ENCODE measurements at regions not wholly inside any gene's neighbourhood (a gene's known extent, or its start where the extent isn't known, plus 50 kb on each side); places are given as distances from the start of the nearest gene placed in this dataset.
"Not testable (repeated sequence)": the region's sequence is repeated elsewhere in the genome, so short reads cannot be mapped to it uniquely, and the experiment has no call there.

DNA sequence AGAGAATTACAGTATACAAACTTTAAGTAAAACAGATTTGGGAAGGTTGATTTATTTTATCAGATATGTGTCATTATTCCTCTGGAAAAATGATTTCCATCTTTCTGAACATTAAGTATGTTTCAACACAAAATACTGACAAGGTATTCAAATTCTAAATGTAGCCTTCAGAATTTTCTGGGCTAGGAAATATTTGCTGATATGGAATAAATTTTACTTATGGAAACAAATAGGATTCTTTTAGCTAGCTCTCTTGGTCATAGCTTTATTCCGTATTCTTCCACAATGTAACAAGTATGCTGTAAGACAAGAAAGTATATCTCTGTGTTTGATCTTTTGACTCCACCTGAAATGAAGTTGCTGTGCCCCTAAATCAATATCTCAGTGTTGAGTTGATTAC lies 1125.2 kb upstream of the CITED2 start:
- no peak for TF ChIP-seq EZH2 (IDR thresholded peaks at IDR 0.05; ENCODE audit: borderline replicate concordance, insufficient read depth, low read length, poor library complexity, severe bottlenecking)
- TF ChIP-seq POLR2AphosphoS5 (IDR thresholded peaks at IDR 0.05), result no peak
- no peak for TF ChIP-seq SMC3 (conservative IDR thresholded peaks at IDR 0.05; ENCODE audit: poor library complexity)
- TF ChIP-seq, protein P1, sequence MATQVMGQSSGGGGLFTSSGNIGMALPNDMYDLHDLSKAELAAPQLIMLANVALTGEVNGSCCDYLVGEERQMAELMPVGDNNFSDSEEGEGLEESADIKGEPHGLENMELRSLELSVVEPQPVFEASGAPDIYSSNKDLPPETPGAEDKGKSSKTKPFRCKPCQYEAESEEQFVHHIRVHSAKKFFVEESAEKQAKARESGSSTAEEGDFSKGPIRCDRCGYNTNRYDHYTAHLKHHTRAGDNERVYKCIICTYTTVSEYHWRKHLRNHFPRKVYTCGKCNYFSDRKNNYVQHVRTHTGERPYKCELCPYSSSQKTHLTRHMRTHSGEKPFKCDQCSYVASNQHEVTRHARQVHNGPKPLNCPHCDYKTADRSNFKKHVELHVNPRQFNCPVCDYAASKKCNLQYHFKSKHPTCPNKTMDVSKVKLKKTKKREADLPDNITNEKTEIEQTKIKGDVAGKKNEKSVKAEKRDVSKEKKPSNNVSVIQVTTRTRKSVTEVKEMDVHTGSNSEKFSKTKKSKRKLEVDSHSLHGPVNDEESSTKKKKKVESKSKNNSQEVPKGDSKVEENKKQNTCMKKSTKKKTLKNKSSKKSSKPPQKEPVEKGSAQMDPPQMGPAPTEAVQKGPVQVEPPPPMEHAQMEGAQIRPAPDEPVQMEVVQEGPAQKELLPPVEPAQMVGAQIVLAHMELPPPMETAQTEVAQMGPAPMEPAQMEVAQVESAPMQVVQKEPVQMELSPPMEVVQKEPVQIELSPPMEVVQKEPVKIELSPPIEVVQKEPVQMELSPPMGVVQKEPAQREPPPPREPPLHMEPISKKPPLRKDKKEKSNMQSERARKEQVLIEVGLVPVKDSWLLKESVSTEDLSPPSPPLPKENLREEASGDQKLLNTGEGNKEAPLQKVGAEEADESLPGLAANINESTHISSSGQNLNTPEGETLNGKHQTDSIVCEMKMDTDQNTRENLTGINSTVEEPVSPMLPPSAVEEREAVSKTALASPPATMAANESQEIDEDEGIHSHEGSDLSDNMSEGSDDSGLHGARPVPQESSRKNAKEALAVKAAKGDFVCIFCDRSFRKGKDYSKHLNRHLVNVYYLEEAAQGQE (IDR thresholded peaks at IDR 0.05; ENCODE audit: borderline replicate concordance), result no peak
- TF ChIP-seq, protein P2, sequence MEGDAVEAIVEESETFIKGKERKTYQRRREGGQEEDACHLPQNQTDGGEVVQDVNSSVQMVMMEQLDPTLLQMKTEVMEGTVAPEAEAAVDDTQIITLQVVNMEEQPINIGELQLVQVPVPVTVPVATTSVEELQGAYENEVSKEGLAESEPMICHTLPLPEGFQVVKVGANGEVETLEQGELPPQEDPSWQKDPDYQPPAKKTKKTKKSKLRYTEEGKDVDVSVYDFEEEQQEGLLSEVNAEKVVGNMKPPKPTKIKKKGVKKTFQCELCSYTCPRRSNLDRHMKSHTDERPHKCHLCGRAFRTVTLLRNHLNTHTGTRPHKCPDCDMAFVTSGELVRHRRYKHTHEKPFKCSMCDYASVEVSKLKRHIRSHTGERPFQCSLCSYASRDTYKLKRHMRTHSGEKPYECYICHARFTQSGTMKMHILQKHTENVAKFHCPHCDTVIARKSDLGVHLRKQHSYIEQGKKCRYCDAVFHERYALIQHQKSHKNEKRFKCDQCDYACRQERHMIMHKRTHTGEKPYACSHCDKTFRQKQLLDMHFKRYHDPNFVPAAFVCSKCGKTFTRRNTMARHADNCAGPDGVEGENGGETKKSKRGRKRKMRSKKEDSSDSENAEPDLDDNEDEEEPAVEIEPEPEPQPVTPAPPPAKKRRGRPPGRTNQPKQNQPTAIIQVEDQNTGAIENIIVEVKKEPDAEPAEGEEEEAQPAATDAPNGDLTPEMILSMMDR (IDR thresholded peaks at IDR 0.05; ENCODE audit: poor library complexity, severe bottlenecking), result no peak
- TF ChIP-seq MXI1 (conservative IDR thresholded peaks at IDR 0.05; ENCODE audit: poor library complexity, severe bottlenecking), result no peak
- no peak for TF ChIP-seq RAD21 (conservative IDR thresholded peaks at IDR 0.05)
- TF ChIP-seq TAF1 (IDR thresholded peaks at IDR 0.05; ENCODE audit: low read depth), result no peak
- TF ChIP-seq EP300 (conservative IDR thresholded peaks at IDR 0.05; ENCODE audit: poor library complexity, severe bottlenecking), result no peak
- Histone ChIP-seq H3K9me2 (ENCODE audit: insufficient read depth, low read length) (no peaks in the 10 kb centered on the region), H3K27ac (ENCODE audit: low read length) (no peak overlapping the region)

DNA sequence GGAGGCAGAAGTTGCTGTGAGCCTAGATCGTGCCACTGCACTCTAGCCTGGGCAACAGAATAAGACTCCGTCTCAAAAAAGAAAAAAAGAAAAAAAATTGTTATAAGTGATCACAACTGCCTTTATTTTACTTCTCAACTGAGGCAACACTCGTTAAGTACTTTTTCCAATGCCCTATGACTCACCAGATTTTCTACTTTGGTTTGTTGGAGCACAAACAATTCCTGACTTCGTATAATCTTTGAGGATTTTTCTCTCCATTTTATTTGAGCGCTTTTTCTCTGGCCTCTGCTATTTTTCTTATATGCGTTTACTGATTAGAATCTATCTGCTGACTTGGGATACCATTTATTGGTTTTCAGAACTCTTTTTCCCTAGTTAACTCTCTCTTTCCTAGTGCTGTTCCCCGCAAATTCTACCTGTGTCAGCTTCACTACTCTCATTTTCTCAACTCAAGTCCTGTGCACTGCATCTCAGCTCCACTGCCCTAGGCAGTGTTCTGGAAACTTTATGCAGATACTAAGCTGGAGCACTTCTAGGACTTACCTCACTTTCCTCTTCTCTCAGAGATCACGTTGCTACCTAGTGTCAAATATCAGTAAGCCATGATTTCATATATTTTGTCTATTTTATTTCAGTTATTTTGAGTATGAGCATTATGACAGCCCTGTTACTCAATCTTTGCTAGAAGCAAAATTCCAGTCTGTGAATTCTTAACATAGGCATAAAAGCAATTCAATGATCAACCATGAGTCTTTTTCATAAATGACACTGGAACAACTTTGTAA lies 1120.1 kb upstream of the CITED2 start:
- H3K27me3 ChIP-seq (ENCODE audit: insufficient read depth, low read depth, low read length), result no peaks in the 10 kb centered on the region
- H3F3A ChIP-seq (ENCODE audit: insufficient read depth, low read length, poor library complexity, severe bottlenecking), result no peaks in the 10 kb centered on the region
- no peak overlapping the region for H3K27ac ChIP-seq (ENCODE audit: low read length)
- no peak overlapping the region for H3K9ac ChIP-seq (ENCODE audit: low read length)
- no peaks in the 10 kb centered on the region for H3K9me2 ChIP-seq (ENCODE audit: insufficient read depth, low read length)
- no peak for TF ChIP-seq POLR2AphosphoS5 (IDR thresholded peaks at IDR 0.05)
- no peak for TF ChIP-seq TAF1 (IDR thresholded peaks at IDR 0.05; ENCODE audit: low read depth)
- TF ChIP-seq EP300 (conservative IDR thresholded peaks at IDR 0.05; ENCODE audit: poor library complexity, severe bottlenecking), result no peak
- no peak for TF ChIP-seq MXI1 (conservative IDR thresholded peaks at IDR 0.05; ENCODE audit: poor library complexity, severe bottlenecking)
- no peak for TF ChIP-seq EZH2 (IDR thresholded peaks at IDR 0.05; ENCODE audit: borderline replicate concordance, insufficient read depth, low read length, poor library complexity, severe bottlenecking)
- H2AFZ ChIP-seq (ENCODE audit: low read depth, low read length), result no peak overlapping the region
- no peaks in the 10 kb centered on the region for H4K20me1 ChIP-seq (ENCODE audit: insufficient read depth)
- no peaks in the 10 kb centered on the region for H3K9me3 ChIP-seq (ENCODE audit: low read length)
- H3K4me2 ChIP-seq (ENCODE audit: low read length), result no peak overlapping the region
- H3K79me2 ChIP-seq (replicated peaks; ENCODE audit: insufficient read depth, low read length), result no peaks in the 10 kb centered on the region
- H3K4me3 ChIP-seq (ENCODE audit: low read length), result no peak overlapping the region
- H3K36me3 ChIP-seq (ENCODE audit: insufficient read depth, low read length), result no peaks in the 10 kb centered on the region

More for the DNA sequence above, 1125.2 kb upstream of the CITED2 start:
- Histone ChIP-seq H3F3A (ENCODE audit: insufficient read depth, low read length, poor library complexity, severe bottlenecking) (no peaks in the 10 kb centered on the region), H4K20me1 (ENCODE audit: insufficient read depth) (no peaks in the 10 kb centered on the region), H3K9ac (ENCODE audit: low read length) (no peak overlapping the region), H3K36me3 (ENCODE audit: insufficient read depth, low read length) (no peaks in the 10 kb centered on the region), H3K79me2 (replicated peaks; ENCODE audit: insufficient read depth, low read length) (no peaks in the 10 kb centered on the region), H3K9me3 (ENCODE audit: low read length) (no peaks in the 10 kb centered on the region), H2AFZ (ENCODE audit: low read depth, low read length) (no peak overlapping the region), H3K4me3 (ENCODE audit: low read length) (no peak overlapping the region), H3K27me3 (ENCODE audit: insufficient read depth, low read depth, low read length) (no peaks in the 10 kb centered on the region), H3K4me2 (ENCODE audit: low read length) (no peak overlapping the region)

DNA sequence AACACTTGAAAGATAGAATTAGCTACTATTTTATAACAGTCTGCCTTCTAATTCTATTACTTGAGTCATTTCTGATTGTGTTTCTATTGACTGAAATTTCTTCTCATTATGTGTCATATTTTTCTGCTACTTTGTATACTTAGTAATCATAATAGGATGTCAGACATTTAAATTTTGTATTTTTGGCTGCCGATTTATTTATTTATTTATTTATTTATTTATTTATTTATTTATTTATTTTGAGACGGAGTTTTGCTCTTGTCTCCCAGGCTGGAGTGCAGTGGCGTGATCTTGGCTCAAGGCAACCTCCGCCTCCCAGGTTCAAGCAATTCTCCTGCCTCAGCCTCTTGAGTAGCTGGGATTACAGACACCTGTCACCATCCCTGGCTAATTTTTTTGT lies 1119.0 kb upstream of the CITED2 start:
- H3K4me2 ChIP-seq (ENCODE audit: low read length); H3K4me3 ChIP-seq (ENCODE audit: low read length); H3K27me3 ChIP-seq (ENCODE audit: insufficient read depth, low read depth, low read length); H4K20me1 ChIP-seq (ENCODE audit: insufficient read depth); H3K9me3 ChIP-seq (ENCODE audit: low read length); H3K9ac ChIP-seq (ENCODE audit: low read length); H3K79me2 ChIP-seq (replicated peaks; ENCODE audit: insufficient read depth, low read length); H3K36me3 ChIP-seq (ENCODE audit: insufficient read depth, low read length); H3K27ac ChIP-seq (ENCODE audit: low read length); H3F3A ChIP-seq (ENCODE audit: insufficient read depth, low read length, poor library complexity, severe bottlenecking); H3K9me2 ChIP-seq (ENCODE audit: insufficient read depth, low read length); H2AFZ ChIP-seq (ENCODE audit: low read depth, low read length): not testable (repeated sequence)

Measured in neural cell (in vitro differentiated cells).